K562 (cell line): ENCODE measurements at regions not wholly inside any gene's neighbourhood (a gene's known extent, or its start where the extent isn't known, plus 50 kb on each side); places are given as distances from the start of the nearest gene placed in this dataset.

Experiments used
- ATAC-seq: fragments of 200-7000 bp; cut with Tn5 transposase; 3 replicates; pipeline ENCODE4 v1.9.1; 2020; ENCODE audit warnings: moderate library complexity
- BruUV-seq: library from RNA; stranded (reverse); fragments of 400-500 nt; replicated peaks from 2 replicates; lab custom pipeline; 2021; lab: Mats Ljungman, UMichigan
- CTCF ChIA-PET: fragments of 300-600 bp; formaldehyde crosslinking; extraction: SDS; loops from one replicate; lab custom pipeline; 2021; ENCODE audit warnings: low intra/inter-chr PET ratio; lab: Yijun Ruan, JAX
- POLR2A ChIA-PET: fragments of 300-600, 350-650 bp; sonication (Branson Sonifier 250); formaldehyde crosslinking; extraction: SDS; loops from one replicate; lab custom pipeline; 2021; ENCODE audit warnings: antibody characterized with exemption, inconsistent platforms; lab: Yijun Ruan, JAX
- DNase-seq, 4 experiments: peaks; one replicate each; pipeline versions ENCODE4 v3.0.0 to v3.0.0-alpha.2; 2011 to 2018; ENCODE audit warnings: low spot score in 3 of 4, mixed read lengths in 3 of 4; ENCODE audit errors: extremely low read depth in 1 of 4
- FAIRE-seq: peaks from 2 replicates; lab custom pipeline; 2011; peaks lifted over from hg19 to GRCh38; lab: Jason Lieb, UNC
- H2AFZ ChIP-seq: 2 replicates; pipeline ENCODE4 v1.6.0; 2011; ENCODE audit warnings: low read depth, low read length, control low read depth, inconsistent platforms
- H3K27ac ChIP-seq: fragments of 200-600 bp; 3 replicates; pipeline ENCODE4 v1.8.0; 2011; ENCODE audit warnings: low read depth, mild to moderate bottlenecking, control low read depth, inconsistent platforms, low read length, moderate library complexity, mixed read lengths; ENCODE audit errors: extremely low read depth
- H3K27me3 ChIP-seq, 2 experiments: fragments of 300-600 bp in 1 of 2; 2 replicates in 1 of 2; 3 replicates in 1 of 2; pipeline versions ENCODE4 v1.6.0 to v1.8.0; 2011; ENCODE audit warnings: inconsistent platforms in 2 of 2, low read length in 2 of 2, mild to moderate bottlenecking in 1 of 2, mixed read lengths in 1 of 2, moderate library complexity in 1 of 2; ENCODE audit not compliant: control insufficient read depth in 2 of 2, insufficient read depth in 2 of 2
- H3K36me3 ChIP-seq: fragments of 300-600 bp; 3 replicates; pipeline ENCODE4 v1.8.0; 2011; ENCODE audit warnings: mild to moderate bottlenecking, low read length, inconsistent platforms; ENCODE audit not compliant: control insufficient read depth, insufficient read depth
- H3K4me1 ChIP-seq, 2 experiments: fragments of 200-600 bp in 1 of 2; replicated peaks in 1 of 2; 2 replicates in 1 of 2; 3 replicates in 1 of 2; pipeline versions ENCODE4 v1.5.1 to v1.8.0; 2011; ENCODE audit warnings: inconsistent platforms in 2 of 2, low read length in 2 of 2, mild to moderate bottlenecking in 1 of 2, mixed read lengths in 1 of 2, moderate library complexity in 1 of 2; ENCODE audit not compliant: control insufficient read depth in 2 of 2, insufficient read depth in 2 of 2
- H3K4me2 ChIP-seq: 2 replicates; pipeline ENCODE4 v1.6.1; 2011; ENCODE audit warnings: low read length, control low read depth, inconsistent platforms, mixed read lengths; ENCODE audit not compliant: insufficient read depth
- H3K4me3 ChIP-seq: fragments of 200-600 bp; sonication (generic), shearing (Covaris generic); 2 replicates; pipeline ENCODE4 v1.5.1; 2016; ENCODE audit warnings: control low read depth, inconsistent platforms
- H3K79me2 ChIP-seq: fragments of 200-600 bp; 3 replicates; pipeline ENCODE4 v1.8.0; 2011; ENCODE audit warnings: low read length, inconsistent platforms; ENCODE audit not compliant: control insufficient read depth, insufficient read depth
- H3K9ac ChIP-seq, 2 experiments: 2 replicates each; pipeline versions ENCODE4 v1.6.0 to v1.6.1; 2011; ENCODE audit warnings: low read depth in 2 of 2, low read length in 2 of 2, control low read depth in 1 of 2, inconsistent platforms in 1 of 2, mild to moderate bottlenecking in 1 of 2, mixed read lengths in 1 of 2; ENCODE audit not compliant: insufficient read depth in 1 of 2
- H3K9me1 ChIP-seq: one replicate; pipeline ENCODE4 v1.6.0; 2011; ENCODE audit warnings: inconsistent platforms, mild to moderate bottlenecking, low read length, moderate library complexity; ENCODE audit not compliant: control insufficient read depth, insufficient read depth
- H3K9me3 ChIP-seq: replicated peaks from 2 replicates; pipeline ENCODE4 v1.5.1; 2011; ENCODE audit warnings: low read depth, low read length, inconsistent platforms; ENCODE audit not compliant: control insufficient read depth, insufficient read depth
- H4K20me1 ChIP-seq: replicated peaks from 2 replicates; pipeline ENCODE4 v1.6.1; 2011; ENCODE audit warnings: low read length, inconsistent platforms, mixed read lengths; ENCODE audit not compliant: control insufficient read depth, insufficient read depth
- CSDE1 ChIP-seq, 2 experiments: fragments of 450-650 bp; IDR thresholded peaks; 2 replicates each; pipeline ENCODE4 v1.6.1; 2016; ENCODE audit warnings: mild to moderate bottlenecking in 1 of 2
- HDAC1 ChIP-seq, 2 experiments: fragments of 450-650 bp; IDR thresholded peaks; 2 replicates each; pipeline ENCODE4 v1.6.1; 2016 to 2017; ENCODE audit warnings: inconsistent platforms in 1 of 2, mild to moderate bottlenecking in 1 of 2, moderate library complexity in 1 of 2
- NBN ChIP-seq: fragments of 450-650 bp; IDR thresholded peaks from 2 replicates; pipeline ENCODE4 v1.6.1; 2016; ENCODE audit warnings: low read depth, mild to moderate bottlenecking
- PCBP2 ChIP-seq: fragments of 200-400 bp; formaldehyde crosslinking; IDR thresholded peaks from 2 replicates; pipeline ENCODE4 v1.6.1; 2018; ENCODE audit warnings: low read length, low read depth, mild to moderate bottlenecking, moderate library complexity; ENCODE audit not compliant: poor library complexity, severe bottlenecking
- RAD21 ChIP-seq, 2 experiments: fragments of 250-450 bp in 1 of 2; fragments of 450-650 bp in 1 of 2; sonication (Bioruptor Pico) in 1 of 2; formaldehyde crosslinking in 1 of 2; IDR thresholded peaks in 1 of 2; conservative IDR thresholded peaks in 1 of 2; 2 replicates each; pipeline versions ENCODE4 v1.4.0 to v1.8.0; 2020 to 2022; ENCODE audit warnings: mild to moderate bottlenecking in 2 of 2, moderate library complexity in 1 of 2
- RAD51 ChIP-seq: fragments of 450-650 bp; IDR thresholded peaks from 2 replicates; pipeline ENCODE4 v1.7.1; 2016; ENCODE audit warnings: low read depth, mild to moderate bottlenecking, borderline replicate concordance
- RNF2 ChIP-seq: sonication (generic); IDR thresholded peaks from 2 replicates; pipeline ENCODE4 v1.6.1; 2016
- STAT5A ChIP-seq: IDR thresholded peaks from 2 replicates; pipeline ENCODE4 v1.6.1; 2012; ENCODE audit warnings: low read length, inconsistent platforms, borderline replicate concordance
- YBX1 ChIP-seq: fragments of 450-650 bp; IDR thresholded peaks from 2 replicates; pipeline ENCODE4 v1.7.1; 2016; ENCODE audit warnings: mild to moderate bottlenecking
- ZBTB8A ChIP-seq: fragments of 450-650 bp; IDR thresholded peaks from 2 replicates; pipeline ENCODE4 v1.6.1; 2018; ENCODE audit warnings: mild to moderate bottlenecking, moderate library complexity; ENCODE audit not compliant: partially characterized antibody
- ZNF217 ChIP-seq: sonication (generic); formaldehyde crosslinking; IDR thresholded peaks from 2 replicates; pipeline ENCODE4 v1.8.0; 2022; ENCODE audit warnings: mild to moderate bottlenecking, missing genetic modification reagents
- ZNF431 ChIP-seq: sonication (generic); formaldehyde crosslinking; IDR thresholded peaks from 2 replicates; pipeline ENCODE4 v1.8.0; 2022; ENCODE audit warnings: mild to moderate bottlenecking, missing genetic modification reagents
- WGBS: fragments of 100-300 bp; shearing (Covaris generic); methylation state at CpG from one replicate; pipeline ENCODE4 v1.1.6; 2016; ENCODE audit warnings: low coverage, mixed read lengths; ENCODE audit not compliant: insufficient coverage; ENCODE audit errors: missing lambda C conversion rate; 5-methylcytosine and 5-hydroxymethylcytosine counted together
- in situ Hi-C: fragments of 300-500 bp; cut with MboI; formaldehyde crosslinking; loops from 4 replicates; pipeline ENCODE4 v1.15.0; 2018; ENCODE audit warnings: inconsistent platforms, mixed read lengths
- intact Hi-C: fragments of 100-400 bp; cut with micrococcal nuclease; formaldehyde crosslinking; loops from 2 replicates; pipeline ENCODE4 v1.14.2; 2022
- TF ChIP-seq, protein P1 (sequence below): sonication (generic); formaldehyde crosslinking; IDR thresholded peaks from 2 replicates; pipeline ENCODE4 v1.4.0; 2020; ENCODE audit warnings: mild to moderate bottlenecking, missing genetic modification reagents
- TF ChIP-seq, protein P2 (sequence below): fragments of 450-650 bp; IDR thresholded peaks from one replicate; pipeline ENCODE4 v1.6.1; 2018; ENCODE audit warnings: mild to moderate bottlenecking, moderate library complexity; ENCODE audit not compliant: partially characterized antibody
- TF ChIP-seq, protein P3 (sequence below): fragments of 450-650 bp; IDR thresholded peaks from 2 replicates; pipeline ENCODE4 v1.6.1; 2017; ENCODE audit warnings: antibody characterized with exemption
- TF ChIP-seq, protein P4 (sequence below): sonication (generic); formaldehyde crosslinking; IDR thresholded peaks from 2 replicates; pipeline ENCODE4 v1.8.1; 2023; ENCODE audit warnings: mild to moderate bottlenecking, missing genetic modification reagents

DNA sequence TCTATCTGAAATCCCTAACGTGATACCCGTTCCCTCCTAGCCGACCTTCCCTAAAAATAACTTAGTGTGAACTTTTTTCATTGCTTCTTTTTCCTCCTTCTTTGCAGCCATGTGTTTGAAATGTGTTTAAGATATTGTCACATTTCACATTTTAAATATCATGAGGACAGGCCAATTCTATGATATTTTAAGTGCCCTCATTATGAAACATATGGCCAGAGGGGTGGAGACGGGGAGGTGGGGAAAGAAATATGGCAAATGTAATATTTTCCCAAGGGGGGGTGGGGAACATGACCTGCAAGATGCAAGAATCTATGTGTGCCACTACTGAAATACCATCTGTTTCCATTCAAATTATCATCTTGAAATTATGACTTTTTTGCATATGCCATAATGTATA, 1039.2 kb downstream of the AGBL1 start (continued):
- TF ChIP-seq RAD21 (CRISPR knock-in tag; conservative IDR thresholded peaks at IDR 0.05 in 1 of 2, IDR thresholded peaks at IDR 0.05 in 1 of 2) = no peak
- TF ChIP-seq, protein P1, sequence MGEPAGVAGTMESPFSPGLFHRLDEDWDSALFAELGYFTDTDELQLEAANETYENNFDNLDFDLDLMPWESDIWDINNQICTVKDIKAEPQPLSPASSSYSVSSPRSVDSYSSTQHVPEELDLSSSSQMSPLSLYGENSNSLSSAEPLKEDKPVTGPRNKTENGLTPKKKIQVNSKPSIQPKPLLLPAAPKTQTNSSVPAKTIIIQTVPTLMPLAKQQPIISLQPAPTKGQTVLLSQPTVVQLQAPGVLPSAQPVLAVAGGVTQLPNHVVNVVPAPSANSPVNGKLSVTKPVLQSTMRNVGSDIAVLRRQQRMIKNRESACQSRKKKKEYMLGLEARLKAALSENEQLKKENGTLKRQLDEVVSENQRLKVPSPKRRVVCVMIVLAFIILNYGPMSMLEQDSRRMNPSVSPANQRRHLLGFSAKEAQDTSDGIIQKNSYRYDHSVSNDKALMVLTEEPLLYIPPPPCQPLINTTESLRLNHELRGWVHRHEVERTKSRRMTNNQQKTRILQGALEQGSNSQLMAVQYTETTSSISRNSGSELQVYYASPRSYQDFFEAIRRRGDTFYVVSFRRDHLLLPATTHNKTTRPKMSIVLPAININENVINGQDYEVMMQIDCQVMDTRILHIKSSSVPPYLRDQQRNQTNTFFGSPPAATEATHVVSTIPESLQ (CRISPR knock-in tag) = no peak
- TF ChIP-seq STAT5A = no peak
- no peak for TF ChIP-seq NBN
- TF ChIP-seq, protein P2, sequence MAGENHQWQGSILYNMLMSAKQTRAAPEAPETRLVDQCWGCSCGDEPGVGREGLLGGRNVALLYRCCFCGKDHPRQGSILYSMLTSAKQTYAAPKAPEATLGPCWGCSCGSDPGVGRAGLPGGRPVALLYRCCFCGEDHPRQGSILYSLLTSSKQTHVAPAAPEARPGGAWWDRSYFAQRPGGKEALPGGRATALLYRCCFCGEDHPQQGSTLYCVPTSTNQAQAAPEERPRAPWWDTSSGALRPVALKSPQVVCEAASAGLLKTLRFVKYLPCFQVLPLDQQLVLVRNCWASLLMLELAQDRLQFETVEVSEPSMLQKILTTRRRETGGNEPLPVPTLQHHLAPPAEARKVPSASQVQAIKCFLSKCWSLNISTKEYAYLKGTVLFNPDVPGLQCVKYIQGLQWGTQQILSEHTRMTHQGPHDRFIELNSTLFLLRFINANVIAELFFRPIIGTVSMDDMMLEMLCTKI = no peak

DNA sequence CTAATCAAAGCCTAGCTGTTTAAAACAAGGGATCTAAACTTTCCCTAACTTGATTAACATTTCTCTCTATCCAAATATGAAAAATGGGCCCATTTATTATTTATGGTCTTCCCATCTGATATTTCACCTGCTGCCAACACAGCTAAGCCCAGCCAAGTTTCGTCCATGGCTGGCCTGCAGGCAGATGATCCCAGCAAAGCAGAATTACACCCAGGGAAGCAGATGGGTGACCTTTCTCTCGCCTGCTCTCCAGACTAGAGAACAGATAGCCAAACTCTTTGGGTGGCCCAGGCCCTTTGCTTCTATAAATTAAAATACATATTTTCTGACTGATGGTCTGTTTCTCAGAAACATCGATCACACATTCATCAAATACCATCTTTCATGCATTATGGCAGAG, 1038.8 kb downstream of the AGBL1 start:
- no peaks in the 10 kb centered on the region for H3K4me1 ChIP-seq
- no peak overlapping the region for H3K9ac ChIP-seq
- no peak overlapping the region for H2AFZ ChIP-seq
- no peak overlapping the region for H3K27ac ChIP-seq
- FAIRE-seq = no peak
- H3K4me2 ChIP-seq = no peak overlapping the region
- H3K4me3 ChIP-seq = no peak overlapping the region
- ChIA-PET POLR2A (no interaction called here), CTCF (no interaction called here)
- H3K9me1 ChIP-seq = no peaks in the 10 kb centered on the region
- no peaks in the 10 kb centered on the region for H3K27me3 ChIP-seq
- ATAC-seq = no peak
- WGBS = 0% methylated on average over 3 of the region's 3 CpGs
- H3K36me3 ChIP-seq = no peaks in the 10 kb centered on the region
- H3K79me2 ChIP-seq = no peaks in the 10 kb centered on the region
- in situ Hi-C loops = no loop called here
- intact Hi-C loops = no loop called here
- DNase-seq = no peak
- no TSS peak for BruUV-seq
- no peaks in the 10 kb centered on the region for H4K20me1 ChIP-seq
- H3K9me3 ChIP-seq = no peaks in the 10 kb centered on the region
- TF ChIP-seq RNF2 (no peak), CSDE1 (IDR thresholded peaks at IDR 0.05) (no peak), ZNF431 (CRISPR knock-in tag) (no peak), PCBP2 (no peak), ZNF217 (CRISPR knock-in tag) (no peak), HDAC1 (IDR thresholded peaks at IDR 0.05) (no peak), RAD51 (no peak), ZBTB8A (no peak), YBX1 (no peak)
- TF ChIP-seq, protein P3, sequence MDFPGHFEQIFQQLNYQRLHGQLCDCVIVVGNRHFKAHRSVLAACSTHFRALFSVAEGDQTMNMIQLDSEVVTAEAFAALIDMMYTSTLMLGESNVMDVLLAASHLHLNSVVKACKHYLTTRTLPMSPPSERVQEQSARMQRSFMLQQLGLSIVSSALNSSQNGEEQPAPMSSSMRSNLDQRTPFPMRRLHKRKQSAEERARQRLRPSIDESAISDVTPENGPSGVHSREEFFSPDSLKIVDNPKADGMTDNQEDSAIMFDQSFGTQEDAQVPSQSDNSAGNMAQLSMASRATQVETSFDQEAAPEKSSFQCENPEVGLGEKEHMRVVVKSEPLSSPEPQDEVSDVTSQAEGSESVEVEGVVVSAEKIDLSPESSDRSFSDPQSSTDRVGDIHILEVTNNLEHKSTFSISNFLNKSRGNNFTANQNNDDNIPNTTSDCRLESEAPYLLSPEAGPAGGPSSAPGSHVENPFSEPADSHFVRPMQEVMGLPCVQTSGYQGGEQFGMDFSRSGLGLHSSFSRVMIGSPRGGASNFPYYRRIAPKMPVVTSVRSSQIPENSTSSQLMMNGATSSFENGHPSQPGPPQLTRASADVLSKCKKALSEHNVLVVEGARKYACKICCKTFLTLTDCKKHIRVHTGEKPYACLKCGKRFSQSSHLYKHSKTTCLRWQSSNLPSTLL = no peak
- TF ChIP-seq, protein P4, sequence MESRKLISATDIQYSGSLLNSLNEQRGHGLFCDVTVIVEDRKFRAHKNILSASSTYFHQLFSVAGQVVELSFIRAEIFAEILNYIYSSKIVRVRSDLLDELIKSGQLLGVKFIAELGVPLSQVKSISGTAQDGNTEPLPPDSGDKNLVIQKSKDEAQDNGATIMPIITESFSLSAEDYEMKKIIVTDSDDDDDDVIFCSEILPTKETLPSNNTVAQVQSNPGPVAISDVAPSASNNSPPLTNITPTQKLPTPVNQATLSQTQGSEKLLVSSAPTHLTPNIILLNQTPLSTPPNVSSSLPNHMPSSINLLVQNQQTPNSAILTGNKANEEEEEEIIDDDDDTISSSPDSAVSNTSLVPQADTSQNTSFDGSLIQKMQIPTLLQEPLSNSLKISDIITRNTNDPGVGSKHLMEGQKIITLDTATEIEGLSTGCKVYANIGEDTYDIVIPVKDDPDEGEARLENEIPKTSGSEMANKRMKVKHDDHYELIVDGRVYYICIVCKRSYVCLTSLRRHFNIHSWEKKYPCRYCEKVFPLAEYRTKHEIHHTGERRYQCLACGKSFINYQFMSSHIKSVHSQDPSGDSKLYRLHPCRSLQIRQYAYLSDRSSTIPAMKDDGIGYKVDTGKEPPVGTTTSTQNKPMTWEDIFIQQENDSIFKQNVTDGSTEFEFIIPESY (CRISPR knock-in tag) = no peak
